Fibroblast of peridontal ligament (primary cell): ENCODE measurements at regions not wholly inside any gene's neighbourhood (a gene's known extent, or its start where the extent isn't known, plus 50 kb on each side); places are given as distances from the start of the nearest gene placed in this dataset.
"Not testable (repeated sequence)": the region's sequence is repeated elsewhere in the genome, so short reads cannot be mapped to it uniquely, and the experiment has no call there.

Experiments
- DNase-seq: peaks from one replicate; pipeline ENCODE4 v3.0.0-alpha.2; 2010; ENCODE audit errors: extremely low read depth

GRCh38 chr6:68059899-68060298 lies 575.2 kb upstream of the ADGRB3 start:
- DNase-seq, result no peak

- no peak for DNase-seq
Observed at GRCh38 chr6:68059261-68059660, 575.8 kb upstream of the ADGRB3 start.

- DNase-seq, result not testable (repeated sequence)
Observed at GRCh38 chr6:68056596-68056995, 578.5 kb upstream of the ADGRB3 start.

GRCh38 chr6:68054756-68055155 lies 580.3 kb upstream of the ADGRB3 start:
- no peak for DNase-seq

GRCh38 chr6:68053805-68054373 lies 581.2 kb upstream of the ADGRB3 start:
- no peak for DNase-seq

GRCh38 chr6:68052234-68052633 lies 582.8 kb upstream of the ADGRB3 start:
- DNase-seq, result no peak

- DNase-seq, result no peak
Observed at GRCh38 chr6:68049562-68049961, 585.5 kb upstream of the ADGRB3 start.

- no peak for DNase-seq
Observed at GRCh38 chr6:68046756-68047155, 588.3 kb upstream of the ADGRB3 start.

GRCh38 chr6:68046302-68046701 lies 588.8 kb upstream of the ADGRB3 start:
- no peak for DNase-seq

- no peak for DNase-seq
Observed at GRCh38 chr6:68045193-68045592, 589.9 kb upstream of the ADGRB3 start.

GRCh38 chr6:68044264-68044663 lies 590.8 kb upstream of the ADGRB3 start:
- DNase-seq, result no peak

- DNase-seq, result no peak
Observed at GRCh38 chr6:68043122-68043398, 592.0 kb upstream of the ADGRB3 start.

- no peak for DNase-seq
Observed at GRCh38 chr6:68042339-68043121, 592.6 kb upstream of the ADGRB3 start.

- DNase-seq, result no peak
Observed at GRCh38 chr6:68040780-68041179, 594.3 kb upstream of the ADGRB3 start.

GRCh38 chr6:68040312-68040778 lies 594.7 kb upstream of the ADGRB3 start:
- DNase-seq, result no peak

GRCh38 chr6:68039641-68040311 lies 595.3 kb upstream of the ADGRB3 start:
- DNase-seq, result no peak

GRCh38 chr6:68038815-68039408 lies 596.2 kb upstream of the ADGRB3 start:
- DNase-seq, result no peak

- no peak for DNase-seq
Observed at GRCh38 chr6:68032217-68032616, 602.9 kb upstream of the ADGRB3 start.

GRCh38 chr6:68031054-68031453 lies 604.0 kb upstream of the ADGRB3 start:
- no peak for DNase-seq

- no peak for DNase-seq
Observed at GRCh38 chr6:68026483-68026882, 608.6 kb upstream of the ADGRB3 start.

GRCh38 chr6:68025764-68026163 lies 609.3 kb upstream of the ADGRB3 start:
- no peak for DNase-seq

GRCh38 chr6:68024570-68025269 lies 610.4 kb upstream of the ADGRB3 start:
- no peak for DNase-seq
